Thoracic aorta (tissue), 2 donors: ENCODE measurements at regions not wholly inside any gene's neighbourhood (a gene's known extent, or its start where the extent isn't known, plus 50 kb on each side); places are given as distances from the start of the nearest gene placed in this dataset.

Source experiments
- ATAC-seq: fragments of 150-250 bp; one replicate; pipeline ENCODE4 v1.8.0; 2017; ENCODE audit warnings: low read depth; ENCODE audit not compliant: insufficient number of reproducible peaks, low FRiP score
- DNase-seq: peaks from one replicate; pipeline ENCODE4 v3.0.0-alpha.2; 2020; ENCODE audit warnings: low spot score
- H3K27ac ChIP-seq, 2 donors: fragments of 200-600 bp; sonication (generic); 1 replicate in 1 of 2; 2 replicates in 1 of 2; pipeline ENCODE4 v1.5.1; 2016; ENCODE audit warnings: mild to moderate bottlenecking in 2 of 2, moderate library complexity in 2 of 2
- H3K27me3 ChIP-seq: fragments of 200-600 bp; sonication (generic); replicated peaks from 2 replicates; pipeline ENCODE4 v1.6.0; 2016; ENCODE audit warnings: mild to moderate bottlenecking; ENCODE audit not compliant: insufficient read depth
- H3K36me3 ChIP-seq: fragments of 200-600 bp; sonication (generic); one replicate; pipeline ENCODE4 v1.5.1; 2016
- H3K4me1 ChIP-seq, 2 donors: fragments of 200-600 bp; sonication (generic); 1 replicate in 1 of 2; 2 replicates in 1 of 2; pipeline versions ENCODE4 v1.5.1 to v1.6.0; 2016; ENCODE audit warnings: low read depth in 2 of 2, mild to moderate bottlenecking in 1 of 2; ENCODE audit not compliant: control insufficient read depth in 1 of 2
- H3K4me3 ChIP-seq: fragments of 200-600 bp; sonication (generic); 2 replicates; pipeline ENCODE4 v1.5.1; 2016; ENCODE audit warnings: mild to moderate bottlenecking
- H3K9me3 ChIP-seq: fragments of 200-600 bp; sonication (generic); 2 replicates; pipeline ENCODE4 v1.5.1; 2016
- CTCF ChIP-seq: fragments of 200-600 bp; sonication (generic); IDR thresholded peaks from one replicate; pipeline ENCODE4 v1.5.1; 2019; ENCODE audit warnings: antibody characterized with exemption

DNA sequence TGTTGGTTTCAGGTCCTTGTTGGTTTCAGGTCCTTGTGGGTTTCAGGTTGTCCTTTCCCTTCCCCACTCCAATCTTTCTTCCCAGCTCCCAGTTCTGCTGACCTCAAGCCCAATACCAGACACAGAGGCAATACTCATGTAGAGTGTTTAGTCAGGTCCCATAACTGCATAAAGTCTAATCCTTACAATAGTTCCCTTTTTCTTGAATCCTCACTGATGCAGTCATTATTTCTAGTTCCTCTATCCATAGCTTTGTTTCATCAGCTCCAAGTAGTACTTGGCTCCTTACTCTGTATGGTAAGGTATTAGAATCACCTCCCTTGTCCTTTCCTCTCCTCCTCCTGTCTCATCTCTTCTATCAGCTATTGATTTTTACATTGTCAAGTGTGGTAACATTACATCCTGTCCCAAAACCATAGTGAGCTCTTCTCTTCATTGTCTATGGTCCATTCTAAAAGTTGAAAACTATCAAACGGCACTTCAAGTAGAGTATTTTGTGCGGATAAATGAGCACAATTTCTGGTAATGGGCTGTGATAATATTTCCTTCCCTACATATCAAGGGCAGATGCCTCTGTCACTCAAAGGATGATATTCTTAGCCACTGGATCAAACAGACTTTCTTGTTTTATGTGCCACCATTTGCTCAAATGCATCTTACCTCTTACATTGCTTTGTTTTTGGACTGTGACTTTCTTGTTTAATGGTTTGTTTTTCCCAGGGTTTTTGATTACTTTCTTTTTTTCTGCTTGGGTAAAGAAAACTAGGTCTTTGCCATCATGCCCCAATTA, 57.2 kb upstream of the JDP2 start:
- no peaks in the 10 kb centered on the region for H3K27me3 ChIP-seq
- ATAC-seq = no peak
- H3K36me3 ChIP-seq = no peaks in the 10 kb centered on the region
- H3K27ac ChIP-seq = no peak overlapping the region
- no peak overlapping the region for H3K4me3 ChIP-seq
- no peaks in the 10 kb centered on the region for H3K9me3 ChIP-seq
- no peak for DNase-seq
- TF ChIP-seq CTCF = no peak
- H3K4me1 ChIP-seq = no peaks in the 10 kb centered on the region

- no peak for TF ChIP-seq CTCF
- Histone ChIP-seq H3K4me1 (no peaks in the 10 kb centered on the region), H3K27me3 (no peaks in the 10 kb centered on the region), H3K36me3 (no peaks in the 10 kb centered on the region), H3K9me3 (no peaks in the 10 kb centered on the region), H3K27ac (no peak overlapping the region), H3K4me3 (no peak overlapping the region)
- ATAC-seq = no peak
- no peak for DNase-seq
Measured at GRCh38 chr14:75371297-75371696, 56.5 kb upstream of the JDP2 start.

GRCh38 chr14:75372260-75372659, 55.6 kb upstream of the JDP2 start:
- ATAC-seq = no peak
- DNase-seq = no peak
- Histone ChIP-seq H3K9me3 (no peaks in the 10 kb centered on the region), H3K27ac (no peak overlapping the region), H3K4me1 (no peaks in the 10 kb centered on the region), H3K27me3 (no peaks in the 10 kb centered on the region), H3K36me3 (no peaks in the 10 kb centered on the region), H3K4me3 (no peak overlapping the region)
- TF ChIP-seq CTCF = no peak

DNA sequence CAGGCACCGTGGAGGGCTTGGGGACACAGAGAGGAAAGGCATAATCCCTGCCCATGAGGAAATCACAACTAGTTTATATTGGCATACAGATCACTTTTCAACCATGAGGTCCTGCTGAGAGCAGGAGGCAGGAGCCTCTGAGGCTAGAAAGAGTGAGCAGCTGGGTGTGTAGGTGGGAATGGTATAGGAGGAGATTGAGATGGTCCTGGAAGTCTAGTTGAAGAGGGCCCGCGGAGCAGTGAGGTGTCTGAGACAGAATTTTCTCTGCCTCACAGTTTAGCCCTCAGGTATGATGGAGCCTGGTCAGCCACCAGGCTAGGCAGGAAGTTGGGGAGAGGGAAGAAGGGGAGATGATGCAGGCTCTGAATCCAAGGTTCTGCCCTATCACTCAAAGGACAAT, 54.7 kb upstream of the JDP2 start:
- no peaks in the 10 kb centered on the region for H3K36me3 ChIP-seq
- no peaks in the 10 kb centered on the region for H3K9me3 ChIP-seq
- ATAC-seq (no peak), DNase-seq (no peak)
- no peak overlapping the region for H3K27ac ChIP-seq
- no peaks in the 10 kb centered on the region for H3K27me3 ChIP-seq
- H3K4me1 ChIP-seq = no peaks in the 10 kb centered on the region
- no peak overlapping the region for H3K4me3 ChIP-seq
- no peak for TF ChIP-seq CTCF

DNA sequence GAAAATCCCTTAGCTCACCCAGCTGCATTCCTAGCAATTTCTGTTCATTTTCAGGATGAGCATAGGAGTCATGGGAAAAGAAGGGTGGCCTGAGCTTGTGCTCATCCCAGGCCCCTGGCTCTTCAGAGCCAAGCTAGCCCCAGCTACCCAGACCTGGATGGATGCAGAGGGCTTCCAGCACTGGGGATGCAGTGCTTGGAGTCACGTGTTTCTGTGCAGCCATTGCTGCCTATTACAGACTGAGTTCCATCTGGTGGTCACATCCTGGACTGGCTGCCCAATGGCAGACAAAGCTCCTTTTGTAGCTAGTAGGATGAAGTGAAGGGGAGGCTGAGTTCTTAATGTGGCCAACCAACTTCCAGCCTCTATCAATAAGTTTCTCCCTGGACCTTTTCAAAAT, 54.2 kb upstream of the JDP2 start:
- no peak overlapping the region for H3K27ac ChIP-seq
- no peak for ATAC-seq
- DNase-seq = no peak
- H3K9me3 ChIP-seq = no peaks in the 10 kb centered on the region
- H3K4me1 ChIP-seq = no peaks in the 10 kb centered on the region
- H3K36me3 ChIP-seq = no peaks in the 10 kb centered on the region
- no peak overlapping the region for H3K4me3 ChIP-seq
- TF ChIP-seq CTCF = no peak
- H3K27me3 ChIP-seq = no peaks in the 10 kb centered on the region
